ENCODE measurements at regions not wholly inside any gene's neighbourhood (a gene's known extent, or its start where the extent isn't known, plus 50 kb on each side); places are given as distances from the start of the nearest gene placed in this dataset.

DNA sequence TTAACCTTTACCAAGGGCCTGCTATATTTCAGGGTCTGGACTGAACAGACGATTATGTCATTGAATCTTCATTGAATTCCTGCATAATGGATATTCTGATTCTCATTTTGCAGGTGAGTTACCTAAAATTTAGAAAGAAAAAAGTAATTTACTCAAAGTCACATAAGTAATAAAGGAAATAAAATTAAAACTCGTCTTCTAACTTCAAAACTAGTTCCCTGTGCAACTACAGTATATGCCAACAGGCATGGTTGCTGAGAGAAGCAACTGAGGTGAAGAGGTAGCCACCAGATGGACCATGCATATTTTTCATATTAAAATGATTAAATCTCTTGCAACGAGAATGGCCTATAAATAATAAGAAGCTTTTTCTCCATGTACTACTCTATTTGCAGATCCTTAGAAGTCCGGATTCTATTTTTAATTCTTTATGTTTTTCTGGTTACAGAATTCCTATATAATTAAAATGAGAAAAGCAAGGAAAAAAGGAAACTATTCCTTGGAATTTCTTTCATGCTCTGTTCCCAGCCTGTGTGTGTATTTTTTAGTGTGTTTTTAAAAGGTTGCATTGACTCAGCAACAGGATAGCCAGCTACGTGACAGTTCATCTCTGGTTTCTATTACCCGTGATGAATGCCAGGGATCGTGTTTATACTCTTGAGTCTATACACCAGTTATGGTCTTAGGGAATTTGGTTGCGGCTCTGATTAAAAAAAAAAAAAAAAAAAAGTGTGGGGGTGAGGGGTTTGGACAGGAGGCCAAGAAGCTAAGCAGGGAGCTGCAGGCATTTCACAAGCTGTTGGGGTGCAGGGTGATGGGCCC is 186.8 kb downstream of the ETS1 start:
- no peak for TF ChIP-seq RNF2 (IDR thresholded peaks at IDR 0.05; ENCODE audit: borderline replicate concordance, low read depth)
- TF ChIP-seq, protein P1, sequence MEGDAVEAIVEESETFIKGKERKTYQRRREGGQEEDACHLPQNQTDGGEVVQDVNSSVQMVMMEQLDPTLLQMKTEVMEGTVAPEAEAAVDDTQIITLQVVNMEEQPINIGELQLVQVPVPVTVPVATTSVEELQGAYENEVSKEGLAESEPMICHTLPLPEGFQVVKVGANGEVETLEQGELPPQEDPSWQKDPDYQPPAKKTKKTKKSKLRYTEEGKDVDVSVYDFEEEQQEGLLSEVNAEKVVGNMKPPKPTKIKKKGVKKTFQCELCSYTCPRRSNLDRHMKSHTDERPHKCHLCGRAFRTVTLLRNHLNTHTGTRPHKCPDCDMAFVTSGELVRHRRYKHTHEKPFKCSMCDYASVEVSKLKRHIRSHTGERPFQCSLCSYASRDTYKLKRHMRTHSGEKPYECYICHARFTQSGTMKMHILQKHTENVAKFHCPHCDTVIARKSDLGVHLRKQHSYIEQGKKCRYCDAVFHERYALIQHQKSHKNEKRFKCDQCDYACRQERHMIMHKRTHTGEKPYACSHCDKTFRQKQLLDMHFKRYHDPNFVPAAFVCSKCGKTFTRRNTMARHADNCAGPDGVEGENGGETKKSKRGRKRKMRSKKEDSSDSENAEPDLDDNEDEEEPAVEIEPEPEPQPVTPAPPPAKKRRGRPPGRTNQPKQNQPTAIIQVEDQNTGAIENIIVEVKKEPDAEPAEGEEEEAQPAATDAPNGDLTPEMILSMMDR (IDR thresholded peaks at IDR 0.05): no peak
- TF ChIP-seq KDM1A (IDR thresholded peaks at IDR 0.05; ENCODE audit: low read depth): no peak
- no peak for TF ChIP-seq NPAS2 (CRISPR knock-in tag; IDR thresholded peaks at IDR 0.05; ENCODE audit: borderline replicate concordance)
- TF ChIP-seq CBX8 (IDR thresholded peaks at IDR 0.05): no peak
- no peak for TF ChIP-seq EHMT2 (IDR thresholded peaks at IDR 0.05; ENCODE audit: low read depth)
- TF ChIP-seq, protein P2, sequence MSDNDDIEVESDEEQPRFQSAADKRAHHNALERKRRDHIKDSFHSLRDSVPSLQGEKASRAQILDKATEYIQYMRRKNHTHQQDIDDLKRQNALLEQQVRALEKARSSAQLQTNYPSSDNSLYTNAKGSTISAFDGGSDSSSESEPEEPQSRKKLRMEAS (IDR thresholded peaks at IDR 0.05): no peak
- TF ChIP-seq, protein P3, sequence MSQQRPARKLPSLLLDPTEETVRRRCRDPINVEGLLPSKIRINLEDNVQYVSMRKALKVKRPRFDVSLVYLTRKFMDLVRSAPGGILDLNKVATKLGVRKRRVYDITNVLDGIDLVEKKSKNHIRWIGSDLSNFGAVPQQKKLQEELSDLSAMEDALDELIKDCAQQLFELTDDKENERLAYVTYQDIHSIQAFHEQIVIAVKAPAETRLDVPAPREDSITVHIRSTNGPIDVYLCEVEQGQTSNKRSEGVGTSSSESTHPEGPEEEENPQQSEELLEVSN (IDR thresholded peaks at IDR 0.05; ENCODE audit: borderline replicate concordance, low read depth): no peak
- TF ChIP-seq POLR2A (IDR thresholded peaks at IDR 0.05; ENCODE audit: low read length): no peak
- TF ChIP-seq CEBPB (IDR thresholded peaks at IDR 0.05): no peak
- no peak for TF ChIP-seq HEYL (CRISPR knock-in tag; IDR thresholded peaks at IDR 0.05)
- TF ChIP-seq, protein P4, sequence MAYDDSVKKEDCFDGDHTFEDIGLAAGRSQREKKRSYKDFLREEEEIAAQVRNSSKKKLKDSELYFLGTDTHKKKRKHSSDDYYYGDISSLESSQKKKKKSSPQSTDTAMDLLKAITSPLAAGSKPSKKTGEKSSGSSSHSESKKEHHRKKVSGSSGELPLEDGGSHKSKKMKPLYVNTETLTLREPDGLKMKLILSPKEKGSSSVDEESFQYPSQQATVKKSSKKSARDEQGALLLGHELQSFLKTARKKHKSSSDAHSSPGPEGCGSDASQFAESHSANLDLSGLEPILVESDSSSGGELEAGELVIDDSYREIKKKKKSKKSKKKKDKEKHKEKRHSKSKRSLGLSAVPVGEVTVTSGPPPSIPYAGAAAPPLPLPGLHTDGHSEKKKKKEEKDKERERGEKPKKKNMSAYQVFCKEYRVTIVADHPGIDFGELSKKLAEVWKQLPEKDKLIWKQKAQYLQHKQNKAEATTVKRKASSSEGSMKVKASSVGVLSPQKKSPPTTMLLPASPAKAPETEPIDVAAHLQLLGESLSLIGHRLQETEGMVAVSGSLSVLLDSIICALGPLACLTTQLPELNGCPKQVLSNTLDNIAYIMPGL (CRISPR knock-in tag; IDR thresholded peaks at IDR 0.05; ENCODE audit: borderline replicate concordance): no peak
- no peak for TF ChIP-seq CHD2 (IDR thresholded peaks at IDR 0.05; ENCODE audit: low read length, partially characterized antibody)
